NCI-H460 (cell line): ENCODE measurements at regions not wholly inside any gene's neighbourhood (a gene's known extent, or its start where the extent isn't known, plus 50 kb on each side); places are given as distances from the start of the nearest gene placed in this dataset.

Experiments
- DNase-seq: peaks from one replicate; pipeline ENCODE4 v3.0.0-alpha.2; 2016; ENCODE audit warnings: low read depth; ENCODE audit errors: extremely low read depth

DNA sequence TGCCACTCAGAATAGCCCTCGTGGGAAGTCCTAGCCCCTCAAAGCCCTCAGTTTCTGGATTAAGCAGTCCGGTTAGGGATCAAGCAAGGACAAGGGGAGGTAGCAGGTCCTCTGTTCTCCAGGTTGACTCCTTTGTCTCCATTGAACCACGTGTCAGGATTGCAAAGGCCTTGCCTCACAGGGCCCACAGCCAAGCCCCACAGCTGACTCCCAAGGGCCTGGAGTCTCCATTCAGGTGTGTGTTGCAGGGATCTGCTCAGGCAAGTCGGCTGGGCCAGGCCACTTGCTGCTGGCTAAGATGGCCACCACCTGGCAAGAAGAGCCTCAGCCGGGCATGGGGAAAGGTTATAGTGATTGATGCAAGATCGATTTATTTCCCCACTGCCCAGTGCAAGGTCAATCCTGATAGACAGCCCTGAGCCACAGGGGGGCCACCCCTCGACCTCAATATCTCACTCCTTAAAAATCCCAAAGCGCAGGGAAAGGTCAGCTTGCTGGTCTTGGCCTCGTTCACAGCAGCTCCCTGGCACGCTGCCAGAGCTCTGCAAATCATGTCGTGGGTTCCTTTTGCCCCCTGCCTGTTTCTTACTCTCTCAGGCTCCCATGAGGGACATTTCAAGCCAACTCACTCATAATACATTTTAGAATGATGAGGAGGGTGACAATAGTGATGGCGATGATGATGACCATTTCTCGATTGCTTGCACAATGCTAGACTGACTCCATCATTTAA, 75.9 kb downstream of the EDN3 start:
- DNase-seq: no peak

- no peak for DNase-seq
Measured at GRCh38 chr20:59376998-59377397, 76.6 kb downstream of the EDN3 start.

GRCh38 chr20:59377842-59378241, 77.4 kb downstream of the EDN3 start:
- DNase-seq: no peak

GRCh38 chr20:59378396-59378795, 78.0 kb downstream of the EDN3 start:
- no peak for DNase-seq

DNA sequence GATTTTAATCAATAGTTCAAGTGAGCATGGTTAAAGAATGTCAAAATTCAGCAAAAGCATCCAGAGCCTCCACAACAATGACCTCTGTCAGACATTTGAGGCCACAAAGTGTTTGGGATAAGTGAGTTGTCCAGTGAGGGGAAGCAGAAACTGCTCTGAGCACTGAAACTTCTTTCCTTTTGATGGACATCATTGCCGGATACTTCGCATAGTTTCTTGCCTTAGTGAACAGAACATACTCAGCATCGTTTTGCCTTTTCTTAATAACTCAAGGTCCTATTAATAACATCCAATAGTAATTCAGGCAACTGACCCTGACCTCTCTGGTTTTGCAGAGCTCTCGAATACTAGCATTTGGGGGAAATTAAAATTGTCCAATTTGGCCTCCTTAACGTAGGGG, 78.6 kb downstream of the EDN3 start:
- no peak for DNase-seq

DNA sequence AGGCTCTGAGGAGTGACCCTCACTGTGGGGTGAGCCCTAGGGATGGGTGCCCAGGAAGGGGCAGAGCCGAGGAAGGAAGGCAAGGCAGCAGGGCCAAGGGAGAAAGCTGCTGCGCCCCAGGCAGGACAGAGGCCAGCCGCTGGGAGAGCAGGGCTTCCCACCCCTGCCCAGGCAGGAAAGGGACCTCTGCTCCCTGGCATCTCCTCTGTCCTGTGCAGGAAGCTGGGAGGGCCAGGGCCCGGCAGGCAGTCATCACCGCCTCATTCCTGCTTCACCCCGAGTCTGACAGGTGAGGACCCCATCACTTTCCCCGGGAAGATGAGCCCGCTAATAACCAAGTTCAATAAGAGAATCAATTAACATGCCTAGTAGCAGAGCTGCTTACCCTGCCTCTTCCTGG, 81.3 kb downstream of the EDN3 start:
- DNase-seq: no peak

DNA sequence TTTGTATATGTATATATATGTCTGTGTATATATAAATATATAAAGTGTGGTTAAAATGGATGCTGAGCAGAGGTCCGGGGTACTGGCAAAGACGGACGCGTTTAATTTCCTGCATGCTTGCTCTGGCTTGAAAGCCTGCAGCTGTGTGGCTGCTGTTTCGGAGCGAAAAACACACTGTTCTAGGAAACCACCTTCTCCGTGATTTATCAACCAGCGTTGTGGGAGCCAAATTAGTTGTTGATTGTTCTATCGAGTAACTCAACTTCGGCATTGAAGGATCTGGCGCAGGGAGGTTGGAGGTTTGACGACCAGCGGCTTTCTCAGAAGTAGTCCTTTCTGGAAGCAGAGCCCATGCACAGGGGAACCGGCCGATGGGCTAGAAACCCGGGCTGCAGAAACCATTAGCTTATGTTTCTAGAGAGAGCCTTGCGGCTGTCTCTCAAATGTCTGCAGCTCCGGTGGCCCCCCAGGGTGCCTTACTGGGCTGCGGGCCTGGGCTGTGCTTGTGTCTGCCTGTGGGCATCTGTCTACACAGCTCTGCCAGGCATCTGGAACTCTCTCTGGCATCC, 81.8 kb downstream of the EDN3 start:
- no peak for DNase-seq

GRCh38 chr20:59382907-59383306, 82.5 kb downstream of the EDN3 start:
- DNase-seq: no peak

DNA sequence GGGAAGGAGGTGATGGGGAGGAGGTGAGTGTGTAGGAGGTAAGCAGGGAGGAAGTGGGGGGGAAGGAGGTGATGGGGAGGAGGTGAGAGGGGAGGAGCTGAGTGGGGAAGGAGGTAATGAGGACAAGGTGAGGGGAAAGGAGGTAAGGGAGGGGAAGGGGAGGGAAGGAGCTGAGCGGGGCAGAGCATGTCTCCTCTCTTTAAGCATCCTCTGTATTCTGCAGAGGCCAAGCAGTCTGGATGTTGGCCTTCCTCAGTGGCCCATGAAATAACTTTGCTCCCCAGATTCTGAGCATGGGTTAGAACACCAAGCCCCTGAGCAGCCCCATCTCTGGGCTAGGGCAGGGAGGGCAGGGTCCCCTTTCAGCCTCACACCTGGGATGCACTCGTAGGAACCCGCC, 84.6 kb downstream of the EDN3 start:
- no peak for DNase-seq

GRCh38 chr20:59385480-59385879, 85.1 kb downstream of the EDN3 start:
- DNase-seq: no peak

GRCh38 chr20:59386809-59387208, 86.4 kb downstream of the EDN3 start:
- no peak for DNase-seq

DNA sequence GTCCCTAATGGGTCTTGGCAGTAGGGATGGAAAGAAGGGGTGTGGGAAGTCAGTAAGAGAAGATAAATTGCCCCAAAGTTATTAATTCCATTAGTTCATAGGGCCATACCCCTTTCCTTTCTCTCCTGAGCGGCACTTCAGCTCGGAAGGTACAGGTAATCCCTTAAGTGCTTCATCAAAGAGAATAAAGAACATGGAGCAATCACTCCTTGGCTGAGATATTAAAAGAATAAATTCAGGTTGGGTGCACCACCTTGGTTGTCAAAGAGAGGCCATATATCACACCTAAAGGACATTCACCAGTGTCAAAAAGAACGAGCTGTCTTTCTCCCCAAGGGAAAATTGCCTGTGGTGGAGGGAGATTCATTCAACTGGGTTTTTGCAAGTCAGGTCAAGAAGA, 87.5 kb downstream of the EDN3 start:
- no peak for DNase-seq

GRCh38 chr20:59388402-59388801, 88.0 kb downstream of the EDN3 start:
- no peak for DNase-seq

DNA sequence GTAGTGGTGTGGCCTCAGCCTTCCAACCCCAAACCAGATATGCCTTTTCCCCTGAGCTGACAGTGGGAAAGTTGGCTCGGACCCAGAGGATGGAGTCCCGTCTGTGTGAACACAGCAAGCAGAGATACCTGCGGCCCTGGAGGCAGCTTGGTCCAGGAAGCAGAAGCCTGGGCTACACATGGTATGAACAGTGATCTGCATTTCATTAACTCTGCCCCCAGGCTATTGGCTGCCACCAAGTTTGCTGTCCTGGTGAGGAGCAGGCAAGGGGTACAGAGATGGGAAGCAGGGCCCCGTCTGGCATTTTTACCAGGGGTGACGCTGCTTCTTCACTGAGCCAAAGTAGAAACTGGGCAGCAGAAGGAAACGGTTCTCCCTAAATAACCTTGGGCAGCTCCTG, 90.0 kb downstream of the EDN3 start:
- no peak for DNase-seq

DNA sequence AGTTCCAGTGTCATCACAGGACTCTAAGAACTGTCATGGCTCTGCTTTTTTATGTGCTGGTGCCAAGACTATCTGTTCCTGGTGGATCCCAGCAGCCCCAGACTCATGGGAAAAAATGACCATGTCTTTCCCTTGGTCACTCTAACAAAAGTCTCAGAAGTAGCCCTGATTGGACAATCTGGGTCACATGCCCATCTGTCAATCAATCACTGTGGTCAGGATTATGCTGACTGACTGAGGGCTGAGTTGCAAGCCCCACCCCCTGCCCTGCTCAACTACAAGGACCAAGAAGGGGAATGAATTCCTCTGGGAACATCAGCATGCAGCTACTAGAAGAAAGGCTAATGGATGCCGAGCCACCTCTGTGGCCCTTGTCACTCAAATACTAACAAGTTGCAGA, 91.6 kb downstream of the EDN3 start:
- DNase-seq: no peak

GRCh38 chr20:59392736-59393135, 92.3 kb downstream of the EDN3 start:
- DNase-seq: no peak

- no peak for DNase-seq
Measured at GRCh38 chr20:59393142-59393541, 92.7 kb downstream of the EDN3 start.

DNA sequence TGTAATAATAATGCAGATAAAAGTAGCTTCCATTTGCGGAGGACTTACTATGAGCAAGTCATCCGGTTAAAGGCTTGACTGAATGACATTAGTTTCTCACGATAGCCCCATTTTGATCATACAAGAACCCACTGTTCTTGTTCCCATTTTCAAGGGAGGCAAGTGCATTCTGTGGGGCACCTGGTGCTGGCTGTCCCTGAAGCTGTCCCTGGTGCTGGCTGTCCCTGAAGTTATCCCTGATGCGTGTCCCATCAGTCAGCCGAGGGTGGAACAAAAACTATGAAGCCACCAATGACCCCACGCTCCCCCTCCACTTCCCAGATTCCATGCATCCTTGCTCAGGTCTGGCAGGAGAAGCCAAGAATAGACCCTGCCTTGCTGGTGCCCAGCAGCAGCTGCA, 95.3 kb downstream of the EDN3 start:
- no peak for DNase-seq

DNA sequence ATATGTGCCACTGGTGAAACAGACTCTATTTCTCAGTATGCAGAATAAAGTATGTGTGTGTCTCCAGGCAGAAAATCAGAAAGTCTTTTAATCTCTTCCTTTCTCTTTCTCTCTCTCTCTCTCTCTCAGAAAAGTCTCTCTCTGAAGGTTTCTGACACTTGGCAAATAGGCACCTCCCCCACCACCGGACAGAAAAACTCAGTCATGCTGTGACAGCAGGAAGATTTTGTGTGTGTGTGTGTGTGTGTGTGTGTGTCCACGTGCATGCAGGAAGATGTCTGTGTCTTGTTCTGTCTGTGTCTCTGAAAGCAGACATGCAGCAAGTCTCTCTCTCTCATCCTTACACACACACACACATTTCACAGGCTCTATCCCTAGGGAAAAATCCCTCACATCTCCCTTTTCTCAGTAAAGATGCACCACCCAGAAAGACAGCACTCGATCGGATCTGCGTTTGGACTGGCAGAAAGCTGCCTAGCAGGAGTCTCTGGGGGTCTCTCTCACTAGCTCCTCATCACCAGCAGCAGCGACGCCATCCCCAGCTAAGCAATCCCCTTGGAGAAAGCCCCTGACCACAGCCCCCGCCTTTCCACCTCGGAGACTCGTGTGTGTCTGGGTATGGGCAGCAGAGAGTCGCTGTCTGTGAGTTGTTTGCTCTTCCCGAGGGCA, 98.3 kb downstream of the EDN3 start:
- DNase-seq: peak; percentile 33

GRCh38 chr20:59399426-59400099, 99.2 kb downstream of the EDN3 start:
- DNase-seq: no peak

DNA sequence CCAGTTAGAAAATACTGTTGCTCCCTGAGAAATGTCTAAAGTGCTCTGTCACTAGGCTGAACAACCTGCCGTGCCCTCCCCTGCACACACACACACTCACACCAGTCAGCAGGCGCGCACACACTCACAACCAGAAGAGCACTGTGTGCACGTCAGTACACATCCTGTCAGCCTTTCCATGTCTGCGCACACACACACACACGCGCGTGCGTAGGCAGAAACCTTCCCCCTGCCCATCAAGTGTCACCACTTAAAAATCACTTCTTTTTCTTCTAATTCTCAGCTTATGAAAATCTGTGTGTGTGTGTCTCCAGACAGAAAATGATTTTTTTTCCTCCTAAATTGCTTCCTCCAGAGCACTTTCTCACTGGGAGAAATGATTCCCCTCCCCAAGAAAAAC, 100.3 kb downstream of the EDN3 start:
- DNase-seq: no peak

DNA sequence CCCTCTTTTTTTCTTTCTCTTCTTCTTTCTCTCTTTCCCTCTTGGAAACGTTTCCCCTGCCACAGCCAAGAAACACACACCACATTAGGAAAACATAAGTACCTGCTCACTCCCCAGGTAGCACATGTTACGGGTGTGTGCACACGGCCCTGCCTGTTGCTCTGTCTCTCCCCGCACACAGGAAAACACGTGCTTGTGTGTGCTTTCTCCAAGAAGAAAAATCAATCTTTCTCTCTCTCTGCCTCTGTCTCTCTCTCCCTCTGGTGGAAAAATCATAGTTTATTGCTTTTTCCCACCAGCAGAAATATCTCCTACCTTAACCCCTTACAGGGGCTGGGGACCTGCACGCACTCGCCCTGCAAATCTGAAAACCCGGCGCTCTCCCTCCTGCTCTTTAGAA, 102.3 kb downstream of the EDN3 start:
- no peak for DNase-seq
